Ascending aorta (tissue), 2 donors: ENCODE measurements at regions not wholly inside any gene's neighbourhood (a gene's known extent, or its start where the extent isn't known, plus 50 kb on each side); places are given as distances from the start of the nearest gene placed in this dataset.

Source experiments
- DNase-seq, 2 donors: peaks; one replicate each; pipeline ENCODE4 v3.0.0-alpha.2; 2019; ENCODE audit warnings: low spot score in 2 of 2
- H3K27ac ChIP-seq, 2 donors: fragments of 200-600 bp; sonication (generic); one replicate each; pipeline ENCODE4 v1.5.1; 2016 to 2017; ENCODE audit warnings: mild to moderate bottlenecking in 1 of 2
- H3K27me3 ChIP-seq: fragments of 200-600 bp; sonication (generic); one replicate; pipeline ENCODE4 v1.5.1; 2017
- H3K36me3 ChIP-seq, 2 donors: fragments of 200-600 bp; sonication (generic); one replicate each; pipeline ENCODE4 v1.5.1; 2016
- H3K4me1 ChIP-seq, 2 donors: fragments of 200-600 bp; sonication (generic); one replicate each; pipeline ENCODE4 v1.5.1; 2016 to 2017; ENCODE audit warnings: mild to moderate bottlenecking in 1 of 2
- H3K4me3 ChIP-seq, 2 donors: fragments of 200-600 bp; sonication (generic); one replicate each; pipeline ENCODE4 v1.5.1; 2016 to 2017; ENCODE audit warnings: mild to moderate bottlenecking in 1 of 2
- H3K9me3 ChIP-seq, 2 donors: fragments of 200-600 bp; sonication (generic); one replicate each; pipeline ENCODE4 v1.5.1; 2016
- CTCF ChIP-seq, 3 experiments: fragments of 200-600 bp in 2 of 3; fragments of 450-650 bp in 1 of 3; sonication (generic) in 2 of 3; IDR thresholded peaks; one replicate each; pipeline ENCODE4 v1.5.1; 2016 to 2019; ENCODE audit warnings: antibody characterized with exemption in 3 of 3, mild to moderate bottlenecking in 1 of 3, moderate library complexity in 1 of 3
- intact Hi-C: fragments of 100-400 bp; cut with DNase I; formaldehyde crosslinking; loops from one replicate; pipeline ENCODE4 v1.15.1; 2023

GRCh38 chr3:17905996-17906395 is 163.6 kb upstream of the TBC1D5 start:
- Histone ChIP-seq H3K4me3 (no peak overlapping the region), H3K36me3 (no peaks in the 10 kb centered on the region), H3K27me3 (no peaks in the 10 kb centered on the region), H3K4me1 (no peaks in the 10 kb centered on the region), H3K27ac (no peak overlapping the region), H3K9me3 (no peaks in the 10 kb centered on the region)
- DNase-seq = no peak
- TF ChIP-seq CTCF (IDR thresholded peaks at IDR 0.05) = no peak
- intact Hi-C loops = no loop called here

GRCh38 chr3:17901893-17902292 is 159.5 kb upstream of the TBC1D5 start:
- H3K4me1 ChIP-seq = no peaks in the 10 kb centered on the region
- intact Hi-C loops = no loop called here
- no peaks in the 10 kb centered on the region for H3K27me3 ChIP-seq
- DNase-seq = no peak
- H3K9me3 ChIP-seq = no peaks in the 10 kb centered on the region
- TF ChIP-seq CTCF (IDR thresholded peaks at IDR 0.05) = no peak
- no peak overlapping the region for H3K4me3 ChIP-seq
- no peak overlapping the region for H3K27ac ChIP-seq
- H3K36me3 ChIP-seq = no peaks in the 10 kb centered on the region

GRCh38 chr3:17894434-17895060 is 152.1 kb upstream of the TBC1D5 start:
- Histone ChIP-seq H3K27ac (no peak overlapping the region), H3K9me3 (peaks cover 5 to 8% of the 10 kb centered on the region in 2 donors), H3K36me3 (no peaks in the 10 kb centered on the region), H3K4me1 (no peaks in the 10 kb centered on the region), H3K4me3 (no peak overlapping the region), H3K27me3 (no peaks in the 10 kb centered on the region)
- no peak for DNase-seq
- no peak for TF ChIP-seq CTCF (IDR thresholded peaks at IDR 0.05)
- intact Hi-C loops = no loop called here

GRCh38 chr3:17891139-17891856 is 148.9 kb upstream of the TBC1D5 start:
- H3K4me3 ChIP-seq = no peak overlapping the region
- H3K9me3 ChIP-seq = peaks cover 5 to 8% of the 10 kb centered on the region in 2 donors
- no peaks in the 10 kb centered on the region for H3K4me1 ChIP-seq
- H3K27ac ChIP-seq = no peak overlapping the region
- no peak for TF ChIP-seq CTCF (IDR thresholded peaks at IDR 0.05)
- DNase-seq = no peak
- intact Hi-C loops = no loop called here
- no peaks in the 10 kb centered on the region for H3K27me3 ChIP-seq
- no peaks in the 10 kb centered on the region for H3K36me3 ChIP-seq

GRCh38 chr3:17885986-17886385 is 143.6 kb upstream of the TBC1D5 start:
- H3K9me3 ChIP-seq = no peaks in the 10 kb centered on the region
- H3K36me3 ChIP-seq = no peaks in the 10 kb centered on the region
- no peaks in the 10 kb centered on the region for H3K27me3 ChIP-seq
- no peak for DNase-seq
- intact Hi-C loops = no loop called here
- no peaks in the 10 kb centered on the region for H3K4me1 ChIP-seq
- TF ChIP-seq CTCF (IDR thresholded peaks at IDR 0.05) = no peak
- no peak overlapping the region for H3K27ac ChIP-seq
- no peak overlapping the region for H3K4me3 ChIP-seq
